ENCODE measurements at regions not wholly inside any gene's neighbourhood (a gene's known extent, or its start where the extent isn't known, plus 50 kb on each side); places are given as distances from the start of the nearest gene placed in this dataset.

DNA sequence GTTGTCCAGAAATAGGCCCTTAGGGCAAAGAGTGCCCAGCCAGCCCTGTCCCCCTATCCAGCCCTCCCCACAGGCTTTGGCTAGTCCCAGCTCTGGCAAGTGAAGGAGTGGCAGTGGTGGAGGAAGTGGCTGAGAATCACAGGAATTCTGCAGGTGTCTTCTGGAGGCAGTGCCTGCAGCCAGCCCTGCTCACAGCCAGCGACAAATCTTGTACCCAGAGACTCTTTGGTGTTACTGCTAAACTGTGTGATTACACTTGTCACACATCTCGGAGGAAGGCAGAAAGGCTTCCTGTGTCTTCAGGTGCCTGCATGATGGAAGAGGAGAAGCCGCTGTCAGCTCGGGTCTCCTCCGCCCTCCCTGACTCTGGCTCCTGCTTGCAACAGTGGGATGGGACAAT, 71.6 kb upstream of the GRIK3 start:
- CTCF ChIA-PET, result no interaction called here
- ATAC-seq, result no peak
- peaks cover 8% of the 10 kb centered on the region for H3K27me3 Mint-ChIP-seq

DNA sequence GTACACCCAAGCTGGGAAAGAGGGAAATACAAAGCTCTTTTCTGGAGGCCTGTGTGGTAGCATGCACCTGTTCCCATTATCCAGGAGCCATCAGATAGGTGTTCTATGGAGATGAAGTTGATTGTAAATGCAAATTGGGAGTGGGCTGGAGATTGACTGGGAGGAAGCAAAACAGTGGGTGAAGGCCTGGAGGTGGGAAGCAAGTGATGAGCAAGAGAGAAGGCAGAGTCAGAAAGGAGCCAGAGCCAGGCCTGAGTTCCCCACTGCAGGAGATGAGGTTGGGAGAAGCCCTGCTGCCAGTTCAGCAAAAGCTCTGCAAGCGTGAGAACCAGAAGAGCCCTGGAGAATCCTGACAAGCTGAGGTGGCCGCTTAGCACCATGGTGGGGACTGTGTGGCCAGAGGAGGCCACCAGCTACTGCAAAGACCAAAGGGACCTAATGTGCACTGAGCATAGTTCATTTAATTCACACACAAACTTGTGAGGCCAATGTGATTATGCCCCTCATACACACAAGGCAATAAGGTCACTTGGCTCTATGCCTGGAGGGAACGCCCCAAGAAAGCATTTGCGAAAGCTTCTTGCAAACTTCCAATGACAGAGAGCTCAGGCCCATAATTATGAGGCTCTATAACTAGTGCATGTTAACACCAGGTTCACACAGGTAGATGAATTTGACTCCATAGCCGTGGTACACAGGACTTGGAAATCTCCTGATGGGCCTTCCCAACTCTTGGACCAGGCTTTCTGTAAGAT, 73.0 kb upstream of the GRIK3 start:
- intact Hi-C loops (cut with micrococcal nuclease), result no loop called here
- Mint-ChIP-seq H3K27me3 (peaks cover 6% of the 10 kb centered on the region), H3K9me3 (no peaks in the 10 kb centered on the region), H3K27ac (no peak overlapping the region), H3K36me3 (ENCODE audit: low read depth) (no peaks in the 10 kb centered on the region), H3K4me3 (no peak overlapping the region), H3K4me1 (ENCODE audit: low read depth) (no peaks in the 10 kb centered on the region)
- DNase-seq (no peak), ATAC-seq (no peak)
- ChIA-PET CTCF (interaction anchor here (0.8 kb wide), 1 partner anchor 9 kb away, joined by 3 read pairs; no protein-coding TSS in a partner anchor), POLR2A (no interaction called here)
- TF ChIP-seq CTCF (IDR thresholded peaks at IDR 0.05), result no peak

More for the DNA sequence above, 71.6 kb upstream of the GRIK3 start:
- no peaks in the 10 kb centered on the region for H3K36me3 Mint-ChIP-seq (ENCODE audit: low read depth)
- H3K9me3 Mint-ChIP-seq, result no peaks in the 10 kb centered on the region
- DNase-seq, result no peak
- H3K27ac Mint-ChIP-seq, result no peak overlapping the region
- POLR2A ChIA-PET, result no interaction called here
- no peak for TF ChIP-seq CTCF (IDR thresholded peaks at IDR 0.05)
- intact Hi-C loops (cut with micrococcal nuclease), result no loop called here
- no peaks in the 10 kb centered on the region for H3K4me1 Mint-ChIP-seq (ENCODE audit: low read depth)
- no peak overlapping the region for H3K4me3 Mint-ChIP-seq

GRCh38 chr1:37108596-37109188, 74.4 kb upstream of the GRIK3 start:
- no peak overlapping the region for H3K27ac Mint-ChIP-seq
- POLR2A ChIA-PET, result interaction anchor here (0.6 kb wide), 1 partner anchor 19 kb away, joined by 3 read pairs; no protein-coding TSS in a partner anchor
- no peaks in the 10 kb centered on the region for H3K4me1 Mint-ChIP-seq (ENCODE audit: low read depth)
- DNase-seq (no peak), ATAC-seq (no peak)
- intact Hi-C loops (cut with micrococcal nuclease), result no loop called here
- no peaks in the 10 kb centered on the region for H3K9me3 Mint-ChIP-seq
- CTCF ChIA-PET, result no interaction called here
- no peak overlapping the region for H3K4me3 Mint-ChIP-seq
- peaks cover 6% of the 10 kb centered on the region for H3K27me3 Mint-ChIP-seq
- H3K36me3 Mint-ChIP-seq (ENCODE audit: low read depth), result no peaks in the 10 kb centered on the region
- TF ChIP-seq CTCF (IDR thresholded peaks at IDR 0.05), result no peak

DNA sequence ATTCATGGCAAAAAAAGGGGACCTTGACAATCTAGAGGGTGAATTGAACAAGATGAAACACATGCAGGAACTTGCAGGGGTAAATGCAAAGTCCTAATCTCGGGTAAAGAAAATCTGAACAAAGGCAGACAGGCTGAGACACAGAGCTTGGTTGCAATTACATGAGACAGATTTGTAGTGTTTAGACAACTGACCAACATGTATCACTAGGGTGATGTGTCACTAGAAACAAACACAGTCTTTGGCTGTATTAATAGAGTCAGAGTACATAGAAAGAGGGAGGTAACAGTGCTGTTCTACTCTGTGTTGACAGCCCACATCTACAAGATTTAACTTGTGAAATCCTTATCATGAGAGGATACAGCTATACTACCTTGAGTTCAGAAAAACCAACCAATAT, 78.1 kb upstream of the GRIK3 start:
- Mint-ChIP-seq H3K36me3 (ENCODE audit: low read depth) (no peaks in the 10 kb centered on the region), H3K4me1 (ENCODE audit: low read depth) (no peaks in the 10 kb centered on the region)
- ATAC-seq, result no peak

More for the DNA sequence above, 78.1 kb upstream of the GRIK3 start:
- peaks cover 3% of the 10 kb centered on the region for H3K27me3 Mint-ChIP-seq
- H3K4me3 Mint-ChIP-seq, result no peak overlapping the region
- ChIA-PET POLR2A (no interaction called here), CTCF (no interaction called here)
- TF ChIP-seq CTCF (IDR thresholded peaks at IDR 0.05), result no peak
- H3K9me3 Mint-ChIP-seq, result no peaks in the 10 kb centered on the region
- DNase-seq, result no peak
- no peak overlapping the region for H3K27ac Mint-ChIP-seq
- intact Hi-C loops (cut with micrococcal nuclease), result no loop called here
